ENCODE measurements at regions not wholly inside any gene's neighbourhood (a gene's known extent, or its start where the extent isn't known, plus 50 kb on each side); places are given as distances from the start of the nearest gene placed in this dataset.

DNA sequence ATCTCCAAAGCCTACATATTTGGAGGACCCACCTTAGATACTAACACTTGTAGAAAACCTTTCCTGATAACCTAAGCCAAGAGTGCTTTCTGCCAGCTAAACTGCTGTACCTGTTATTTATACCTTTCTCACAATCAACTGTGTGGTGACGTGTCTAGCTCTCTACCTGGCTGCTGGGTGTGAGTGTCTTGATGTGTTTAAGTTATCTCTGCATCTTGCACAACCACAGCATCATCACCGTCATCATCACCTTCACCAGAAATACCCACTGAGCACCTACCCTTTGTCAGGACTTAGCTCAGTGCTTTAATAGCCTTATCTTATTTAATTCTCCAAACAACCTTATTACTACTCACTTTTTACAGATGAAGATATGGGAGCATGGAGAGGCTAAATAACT, 431.3 kb downstream of the MAFB start:
- TF ChIP-seq, protein P1, sequence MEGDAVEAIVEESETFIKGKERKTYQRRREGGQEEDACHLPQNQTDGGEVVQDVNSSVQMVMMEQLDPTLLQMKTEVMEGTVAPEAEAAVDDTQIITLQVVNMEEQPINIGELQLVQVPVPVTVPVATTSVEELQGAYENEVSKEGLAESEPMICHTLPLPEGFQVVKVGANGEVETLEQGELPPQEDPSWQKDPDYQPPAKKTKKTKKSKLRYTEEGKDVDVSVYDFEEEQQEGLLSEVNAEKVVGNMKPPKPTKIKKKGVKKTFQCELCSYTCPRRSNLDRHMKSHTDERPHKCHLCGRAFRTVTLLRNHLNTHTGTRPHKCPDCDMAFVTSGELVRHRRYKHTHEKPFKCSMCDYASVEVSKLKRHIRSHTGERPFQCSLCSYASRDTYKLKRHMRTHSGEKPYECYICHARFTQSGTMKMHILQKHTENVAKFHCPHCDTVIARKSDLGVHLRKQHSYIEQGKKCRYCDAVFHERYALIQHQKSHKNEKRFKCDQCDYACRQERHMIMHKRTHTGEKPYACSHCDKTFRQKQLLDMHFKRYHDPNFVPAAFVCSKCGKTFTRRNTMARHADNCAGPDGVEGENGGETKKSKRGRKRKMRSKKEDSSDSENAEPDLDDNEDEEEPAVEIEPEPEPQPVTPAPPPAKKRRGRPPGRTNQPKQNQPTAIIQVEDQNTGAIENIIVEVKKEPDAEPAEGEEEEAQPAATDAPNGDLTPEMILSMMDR (IDR thresholded peaks at IDR 0.05) = no peak
- no peak overlapping the region for H3K4me3 Mint-ChIP-seq
- no peak overlapping the region for H3K27ac Mint-ChIP-seq

DNA sequence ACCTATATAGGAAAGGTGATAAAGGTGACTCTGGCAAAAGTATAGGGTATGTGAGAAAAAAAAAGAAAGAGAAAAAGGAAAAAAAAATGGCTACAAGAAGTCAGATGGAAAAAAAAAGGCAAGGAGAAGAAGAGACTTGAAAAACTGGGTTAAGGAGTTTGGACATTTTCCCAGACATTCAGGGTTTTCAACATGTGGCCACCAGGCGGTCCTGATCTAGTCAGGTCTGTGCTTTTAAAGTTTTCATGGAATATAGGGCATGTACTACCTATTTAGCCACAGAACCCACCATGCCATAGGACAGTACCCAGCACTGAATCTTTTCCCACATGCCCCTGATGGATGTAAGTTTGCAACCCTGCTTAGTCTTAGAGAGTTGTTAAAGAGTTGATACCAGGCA, 433.7 kb downstream of the MAFB start:
- H3K4me1 Mint-ChIP-seq (ENCODE audit: low read depth) = no peaks in the 10 kb centered on the region
- H3K36me3 Mint-ChIP-seq (ENCODE audit: low read depth) = no peaks in the 10 kb centered on the region
- DNase-seq = no peak
- no peak overlapping the region for H3K27ac Mint-ChIP-seq
- no peaks in the 10 kb centered on the region for H3K27me3 Mint-ChIP-seq (ENCODE audit: insufficient read depth)
- H3K9me3 Mint-ChIP-seq = peaks cover 36% of the 10 kb centered on the region
- TF ChIP-seq, protein P1 (IDR thresholded peaks at IDR 0.05) = peak; percentile 15; the same call in 1 of the 2 replicates
- no peak overlapping the region for H3K4me3 Mint-ChIP-seq

More for the DNA sequence above, 431.3 kb downstream of the MAFB start:
- H3K27me3 Mint-ChIP-seq (ENCODE audit: insufficient read depth) = no peaks in the 10 kb centered on the region
- no peaks in the 10 kb centered on the region for H3K36me3 Mint-ChIP-seq (ENCODE audit: low read depth)
- no peak for DNase-seq
- no peaks in the 10 kb centered on the region for H3K4me1 Mint-ChIP-seq (ENCODE audit: low read depth)
- H3K9me3 Mint-ChIP-seq = peaks cover 41% of the 10 kb centered on the region

DNA sequence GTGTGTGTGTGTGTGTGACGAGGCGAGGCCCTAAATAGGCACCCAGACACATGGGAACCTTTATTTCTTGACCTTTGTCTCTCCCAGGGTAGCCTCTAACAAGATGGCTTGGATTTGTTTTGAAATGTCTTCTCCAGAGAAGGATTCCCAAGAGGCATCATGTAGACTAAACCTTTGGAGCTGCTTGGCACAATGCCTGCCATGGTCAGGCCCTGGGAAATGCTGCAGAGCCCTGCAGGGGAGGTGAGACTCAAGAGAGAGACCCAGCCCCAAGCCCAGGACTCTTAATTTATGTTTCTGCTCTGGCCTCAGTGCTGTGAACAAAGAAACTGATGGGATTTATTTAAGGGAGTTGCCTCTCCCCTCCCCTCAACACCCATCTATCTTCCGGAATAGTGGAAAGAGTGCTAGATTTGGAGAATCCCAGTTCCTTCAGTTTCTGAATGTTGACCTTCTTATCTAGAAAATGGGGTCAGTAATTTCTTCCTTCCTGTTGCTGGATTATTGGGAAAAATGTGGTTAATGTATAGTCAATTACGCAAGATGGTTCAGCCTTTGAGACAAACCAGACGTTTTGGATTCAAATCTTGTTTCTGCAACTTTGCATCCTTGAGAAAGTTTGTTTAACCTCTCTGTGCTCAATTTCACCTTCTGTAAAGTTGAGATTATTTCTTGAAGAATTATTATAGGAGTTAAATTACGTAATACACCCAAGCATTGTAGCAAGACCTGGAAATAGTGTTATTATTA, 434.8 kb downstream of the MAFB start:
- Mint-ChIP-seq H3K4me3 (no peak overlapping the region), H3K36me3 (ENCODE audit: low read depth) (no peaks in the 10 kb centered on the region), H3K27me3 (ENCODE audit: insufficient read depth) (no peaks in the 10 kb centered on the region), H3K27ac (no peak overlapping the region), H3K9me3 (peaks cover 36% of the 10 kb centered on the region), H3K4me1 (ENCODE audit: low read depth) (no peaks in the 10 kb centered on the region)
- no peak for DNase-seq
- TF ChIP-seq, protein P1 (IDR thresholded peaks at IDR 0.05) = no peak

DNA sequence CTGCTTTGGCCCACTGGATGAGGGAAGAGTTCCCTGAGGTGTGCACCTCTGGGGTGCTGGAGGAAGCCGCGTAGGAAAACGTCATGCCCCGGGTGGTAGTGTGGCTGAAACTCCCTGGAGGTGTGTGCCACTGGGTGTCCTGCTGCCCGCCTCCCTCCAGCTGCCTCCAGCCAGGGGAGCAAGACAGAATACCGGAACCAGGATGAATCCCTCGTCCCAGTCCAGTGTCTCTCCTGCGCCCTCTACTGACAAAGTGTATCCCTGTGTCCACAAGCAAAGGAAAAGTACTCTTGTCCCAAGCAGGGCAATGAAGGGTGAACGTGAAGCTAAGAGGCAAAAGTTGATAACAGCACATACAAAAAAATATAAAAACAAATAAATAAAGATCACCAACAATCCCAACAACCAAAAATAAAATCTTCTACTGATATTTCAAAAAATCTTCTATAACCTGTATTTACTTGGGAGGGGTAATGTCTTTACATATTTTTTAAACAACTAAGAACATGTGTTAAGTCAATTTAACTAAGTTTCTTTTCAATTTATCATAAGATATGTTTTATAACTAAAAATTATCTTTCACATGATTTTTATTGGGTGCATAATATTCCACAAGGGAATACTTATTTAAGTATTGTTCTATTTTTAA, 437.6 kb downstream of the MAFB start:
- H3K27ac Mint-ChIP-seq = no peak overlapping the region

DNA sequence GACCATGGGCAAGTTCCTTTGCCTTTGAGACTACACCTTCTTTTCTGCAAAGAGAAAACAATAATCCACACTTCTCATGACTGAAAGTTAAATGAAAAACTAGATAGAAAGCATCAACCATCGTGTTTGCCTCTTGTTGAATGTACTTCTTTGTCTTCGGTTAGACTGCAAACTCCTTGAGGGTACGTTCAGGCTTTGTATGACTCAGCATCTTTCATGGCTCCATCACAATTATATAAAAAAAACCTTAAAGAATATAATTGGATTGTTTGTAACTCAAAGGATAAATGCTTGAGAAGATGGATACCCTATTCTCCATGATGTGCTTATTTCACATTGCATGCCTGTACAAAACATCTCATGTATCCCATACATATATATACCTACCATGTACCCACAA, 439.2 kb downstream of the MAFB start:
- no peak overlapping the region for H3K4me3 Mint-ChIP-seq
- no peaks in the 10 kb centered on the region for H3K4me1 Mint-ChIP-seq (ENCODE audit: low read depth)
- H3K9me3 Mint-ChIP-seq = peaks cover 47% of the 10 kb centered on the region
- TF ChIP-seq, protein P1 (IDR thresholded peaks at IDR 0.05) = no peak
- H3K27ac Mint-ChIP-seq = no peak overlapping the region
- H3K27me3 Mint-ChIP-seq (ENCODE audit: insufficient read depth) = no peaks in the 10 kb centered on the region
- no peak for DNase-seq
- H3K36me3 Mint-ChIP-seq (ENCODE audit: low read depth) = 0 out of 2 replicates have a peak, but pooled peaks cover 4% of the 10 kb centered on the region

More for the DNA sequence above, 437.6 kb downstream of the MAFB start:
- Mint-ChIP-seq H3K9me3 (peaks cover 36% of the 10 kb centered on the region), H3K27me3 (ENCODE audit: insufficient read depth) (no peaks in the 10 kb centered on the region), H3K4me3 (no peak overlapping the region), H3K36me3 (ENCODE audit: low read depth) (no peaks in the 10 kb centered on the region), H3K4me1 (ENCODE audit: low read depth) (no peaks in the 10 kb centered on the region)
- TF ChIP-seq, protein P1 (IDR thresholded peaks at IDR 0.05) = no peak
- no peak for DNase-seq
